CD4-positive, alpha-beta T cell treated with Interleukin-2 at 100 ng/mL for 4 hours (primary cell): ENCODE measurements at regions not wholly inside any gene's neighbourhood (a gene's known extent, or its start where the extent isn't known, plus 50 kb on each side); places are given as distances from the start of the nearest gene placed in this dataset.

ENCODE experiments used
- DNase-seq: peaks from one replicate; pipeline ENCODE4 v3.0.0-alpha.2; 2020; ENCODE audit warnings: low spot score

GRCh38 chr4:177109769-177110168, 199.9 kb upstream of the NEIL3 start:
- DNase-seq: no peak

- no peak for DNase-seq
Measured at GRCh38 chr4:177116161-177116560, 193.5 kb upstream of the NEIL3 start.

- no peak for DNase-seq
Measured at GRCh38 chr4:177117256-177117655, 192.4 kb upstream of the NEIL3 start.

GRCh38 chr4:177118596-177118995, 191.1 kb upstream of the NEIL3 start:
- no peak for DNase-seq

DNA sequence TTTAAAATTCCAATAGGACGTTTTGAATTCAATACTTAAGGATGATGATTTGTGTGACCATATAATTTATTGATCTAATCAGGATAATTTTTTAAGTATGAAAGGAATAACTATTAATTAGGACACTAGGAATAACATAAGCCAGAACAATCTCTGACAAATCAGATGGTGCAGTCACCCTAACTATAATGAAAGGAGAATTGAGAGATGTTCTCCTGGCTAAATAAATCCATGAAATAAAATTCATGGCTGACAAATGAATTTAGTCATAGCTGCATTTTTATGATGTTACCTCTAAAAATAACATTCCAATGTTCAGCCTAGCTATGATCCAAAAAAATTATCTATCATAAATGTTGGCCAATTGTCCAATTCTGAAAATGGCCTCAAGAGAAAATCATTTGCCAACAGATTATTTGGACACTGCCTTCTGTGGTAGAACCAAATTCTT, 190.6 kb upstream of the NEIL3 start:
- no peak for DNase-seq

DNA sequence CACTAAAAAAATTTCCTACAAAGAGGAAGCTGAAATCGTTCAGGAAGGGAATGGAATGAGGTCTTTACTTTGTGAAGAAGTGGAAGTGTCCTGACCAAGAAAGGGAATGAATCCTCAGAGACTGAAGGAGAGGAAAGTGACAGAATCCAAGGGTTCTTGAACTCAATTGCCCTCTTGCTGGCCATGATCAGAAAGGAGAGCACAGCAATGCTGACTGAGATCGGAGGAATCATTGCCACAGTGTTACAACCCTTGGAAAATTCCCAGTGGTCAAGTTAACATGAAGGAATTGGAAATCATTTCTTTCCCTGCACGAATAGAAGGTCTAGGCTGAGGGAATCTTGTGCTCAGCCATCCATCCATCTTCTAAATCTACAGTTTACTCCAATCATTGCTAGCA, 190.0 kb upstream of the NEIL3 start:
- DNase-seq: no peak

DNA sequence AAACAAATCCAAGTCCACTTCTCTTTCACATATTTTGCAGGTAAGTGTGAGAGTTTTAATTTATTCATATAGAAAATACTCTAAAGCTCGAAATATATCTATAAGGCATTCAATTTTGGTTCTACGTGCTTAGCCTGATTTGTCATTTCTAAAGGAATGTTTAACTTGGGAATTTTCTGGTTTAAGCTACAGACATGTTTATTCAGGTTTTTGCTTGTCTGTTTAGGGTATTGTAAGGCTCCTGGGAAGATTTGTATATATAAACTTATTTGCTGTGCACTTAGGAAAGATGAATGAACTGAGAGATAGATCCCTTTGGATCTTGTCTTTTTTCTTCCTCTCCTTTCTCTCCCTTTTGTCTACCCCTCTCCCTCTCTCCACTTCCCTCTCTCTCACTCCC, 185.9 kb upstream of the NEIL3 start:
- DNase-seq: no peak

DNA sequence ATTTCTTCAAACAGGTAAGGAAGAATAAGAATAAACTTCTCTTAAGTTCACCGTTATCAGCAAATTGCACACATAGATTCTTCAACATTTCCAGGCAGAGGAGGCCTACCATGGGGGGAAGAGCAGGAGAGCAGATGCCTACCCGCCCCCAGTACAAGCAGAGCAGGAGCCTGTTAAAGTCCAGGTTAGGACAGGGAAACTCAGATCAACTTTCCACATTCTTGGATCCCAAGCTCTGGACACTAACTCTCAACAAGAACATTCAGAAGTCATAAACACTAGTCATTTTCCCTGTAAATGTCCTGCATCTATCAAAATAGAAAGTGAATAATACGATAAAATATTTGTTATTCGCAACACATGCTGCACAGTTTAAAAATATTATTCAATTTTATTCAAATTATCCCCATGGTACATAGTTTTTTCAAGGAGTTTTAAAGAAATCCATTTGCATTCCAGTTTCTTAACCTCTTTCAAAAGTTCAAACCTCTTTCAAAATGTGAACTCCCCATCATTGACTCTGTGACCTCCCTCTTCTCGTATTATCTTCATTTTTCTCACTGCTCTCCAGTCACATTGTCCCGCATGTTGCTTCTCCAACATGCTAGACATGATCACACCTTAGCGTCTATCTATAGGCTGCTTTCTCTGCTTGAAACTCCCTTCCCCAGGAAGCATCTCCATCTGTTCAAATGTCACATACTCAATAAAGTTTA, 185.2 kb upstream of the NEIL3 start:
- DNase-seq: no peak

DNA sequence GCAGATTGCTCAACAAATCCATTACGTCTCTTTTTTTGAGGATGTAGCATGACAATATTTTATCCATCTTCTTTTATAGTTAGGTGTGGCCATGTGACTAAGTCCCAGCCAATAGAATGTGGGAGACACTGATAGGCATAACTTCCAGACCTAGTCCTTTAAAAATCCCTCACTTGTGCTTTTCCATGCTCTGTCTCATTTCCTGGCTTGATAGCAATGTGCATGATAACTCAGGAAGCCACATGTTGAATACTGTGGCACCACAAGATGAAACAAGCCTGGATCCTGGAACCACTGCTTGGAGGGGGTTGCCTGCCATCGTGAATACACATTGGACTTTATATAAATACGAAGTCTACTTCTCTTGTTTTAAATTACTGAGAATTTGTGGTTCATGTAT, 184.0 kb upstream of the NEIL3 start:
- no peak for DNase-seq

DNA sequence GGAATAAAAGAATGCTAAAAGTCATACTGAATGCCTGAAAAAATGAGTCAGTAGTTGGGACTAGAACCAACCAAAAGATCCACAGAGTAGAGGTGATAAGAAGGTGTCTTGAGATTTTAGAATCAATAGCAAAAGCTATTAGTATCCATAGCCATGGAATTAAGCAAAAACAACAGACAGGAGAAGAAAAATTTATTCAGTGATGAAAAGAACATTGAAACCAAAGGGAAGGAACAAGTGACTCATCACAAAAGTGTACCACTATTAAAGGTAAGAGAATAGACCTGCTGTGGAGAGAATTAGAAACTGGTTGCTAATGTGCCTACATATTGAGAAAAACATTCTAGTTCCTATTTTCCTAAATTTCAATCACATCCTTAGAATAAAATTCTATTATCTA, 182.0 kb upstream of the NEIL3 start:
- no peak for DNase-seq

DNA sequence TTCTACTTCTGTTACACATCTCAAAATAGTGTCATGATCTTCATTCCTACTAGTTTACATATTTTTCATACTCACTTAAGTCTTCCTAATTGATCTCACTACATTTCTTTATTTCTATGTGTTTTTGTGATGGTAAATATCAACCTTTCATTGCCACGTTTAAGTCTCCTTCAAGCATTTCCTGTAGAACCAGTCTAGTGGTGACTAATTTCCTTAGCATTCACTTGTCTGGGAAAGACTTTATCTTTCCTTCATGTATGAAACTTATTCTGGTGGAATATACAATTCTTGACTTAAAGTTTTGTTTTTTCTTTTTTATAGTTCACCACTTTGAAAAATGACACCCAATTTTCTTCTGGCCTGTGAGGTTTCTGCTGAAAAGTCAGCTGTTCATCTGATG, 181.4 kb upstream of the NEIL3 start:
- no peak for DNase-seq

- no peak for DNase-seq
Measured at GRCh38 chr4:177131736-177132135, 177.9 kb upstream of the NEIL3 start.

GRCh38 chr4:177147668-177148067, 162.0 kb upstream of the NEIL3 start:
- DNase-seq: no peak

DNA sequence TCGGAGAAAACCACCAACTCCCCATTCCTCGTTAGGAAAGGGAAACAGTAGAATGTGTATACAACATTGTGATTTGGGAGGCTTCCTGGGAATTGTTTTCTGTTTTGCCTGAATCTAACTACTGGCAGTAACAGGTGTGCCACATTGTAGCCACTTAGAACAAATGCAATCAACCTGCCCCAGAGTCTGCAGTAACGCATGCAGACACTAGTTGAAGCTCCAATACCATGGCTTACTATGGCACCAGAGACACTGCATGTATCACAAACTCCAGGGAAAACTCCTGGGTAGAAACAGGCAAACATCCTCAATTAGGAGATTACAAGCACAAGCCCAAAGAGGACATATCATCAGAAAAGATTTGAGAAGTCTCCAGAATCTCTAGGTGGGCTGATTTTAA, 154.2 kb upstream of the NEIL3 start:
- no peak for DNase-seq

DNA sequence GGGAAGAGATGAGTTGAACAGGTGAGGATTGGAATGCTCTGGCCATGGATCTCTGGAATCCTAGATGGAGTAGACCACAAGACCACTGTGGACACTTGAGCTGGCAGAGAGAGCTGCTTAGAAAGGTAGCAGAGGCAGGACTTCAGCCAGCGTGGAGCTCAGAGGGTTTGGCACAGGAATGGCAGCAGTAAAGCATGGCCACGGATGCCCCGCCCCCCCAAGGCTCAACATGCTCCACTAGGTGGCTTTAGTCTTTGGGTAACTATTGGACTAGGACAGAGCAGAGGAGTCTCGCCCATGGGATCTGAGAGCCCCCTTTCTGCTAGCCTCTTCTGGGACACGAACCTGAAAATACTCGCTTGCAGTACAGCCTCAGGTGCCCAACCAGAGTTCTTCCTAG, 150.1 kb upstream of the NEIL3 start:
- no peak for DNase-seq

- no peak for DNase-seq
Measured at GRCh38 chr4:177161781-177162180, 147.9 kb upstream of the NEIL3 start.

DNA sequence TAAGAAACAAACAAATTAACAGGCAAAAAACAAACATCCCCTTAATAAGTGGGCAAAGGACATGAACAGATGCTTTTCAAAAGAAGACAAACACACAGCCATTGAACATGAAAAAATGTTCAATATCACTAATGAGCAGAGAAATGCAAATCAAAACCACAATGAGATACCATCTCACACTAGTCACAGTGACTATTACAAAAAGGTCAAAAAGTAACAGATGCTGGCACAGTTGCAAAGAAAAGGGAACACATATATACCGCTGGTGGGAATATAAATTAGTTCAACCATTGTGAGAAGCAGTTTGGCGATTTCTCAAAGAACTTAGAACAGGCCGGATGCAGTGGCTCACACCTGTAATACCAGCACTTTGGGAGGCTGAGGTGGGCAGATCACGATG, 146.1 kb upstream of the NEIL3 start:
- DNase-seq: no peak

DNA sequence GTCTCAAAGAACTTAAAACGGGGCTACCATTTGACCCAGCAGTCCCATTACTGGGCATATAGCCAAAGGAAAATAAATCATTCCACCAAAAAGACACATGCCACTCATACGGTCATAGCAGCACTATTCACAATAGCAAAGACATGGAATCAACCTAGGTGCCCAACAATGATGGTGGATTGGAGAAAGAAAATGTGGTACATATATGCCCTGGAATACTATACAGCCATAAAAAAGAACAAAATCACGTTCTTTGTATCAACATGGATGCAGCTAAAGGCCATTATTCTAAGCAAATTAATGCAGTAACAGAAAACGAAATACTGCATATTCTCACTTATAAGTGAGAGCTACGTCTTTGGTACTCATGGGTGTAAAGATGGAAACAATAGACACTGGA, 138.1 kb upstream of the NEIL3 start:
- no peak for DNase-seq

DNA sequence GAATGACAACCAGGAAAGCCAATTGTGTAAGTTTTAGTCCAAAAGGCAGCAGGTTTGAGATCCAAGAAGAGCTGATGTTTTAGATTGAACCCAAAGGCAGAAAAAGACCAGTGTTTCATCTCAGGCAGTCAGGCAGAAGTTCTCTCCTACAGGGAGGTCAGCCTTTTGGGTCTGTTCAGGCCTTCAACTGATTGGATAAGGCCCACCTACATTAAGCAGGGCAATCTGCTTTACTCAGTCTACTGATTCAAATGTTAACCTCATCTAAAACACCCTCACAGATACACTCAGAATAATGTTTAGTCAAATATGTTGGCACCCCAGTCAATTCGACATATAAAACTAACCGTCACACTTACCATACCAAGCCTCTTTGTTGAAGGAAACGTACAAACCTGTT, 134.2 kb upstream of the NEIL3 start:
- DNase-seq: no peak

DNA sequence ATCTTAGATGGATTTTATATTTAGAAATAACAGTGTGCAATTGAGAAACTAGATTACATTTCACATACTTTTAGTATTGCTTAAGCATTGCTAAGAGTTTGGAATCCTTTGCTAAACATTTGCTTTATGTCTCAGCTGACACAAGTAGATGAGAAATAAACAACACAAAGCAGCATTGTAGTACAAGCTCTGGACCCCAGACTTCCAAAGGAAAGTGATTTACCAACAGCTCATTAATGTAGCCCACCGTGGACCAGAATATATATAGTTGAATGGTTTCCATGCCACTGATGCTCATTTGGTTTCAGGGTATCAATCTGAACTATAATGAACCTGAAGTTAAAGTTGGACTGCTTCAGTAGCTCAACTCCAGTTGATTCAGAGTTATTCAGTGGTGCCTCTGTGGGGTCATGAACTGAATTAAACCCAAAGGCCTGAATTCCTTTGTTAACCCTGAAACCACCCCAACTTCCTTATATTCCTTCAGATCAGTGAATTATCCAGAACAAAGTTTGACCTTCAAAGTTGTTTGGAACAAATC, 132.1 kb upstream of the NEIL3 start:
- DNase-seq: no peak

- DNase-seq: no peak
Measured at GRCh38 chr4:177178246-177178645, 131.4 kb upstream of the NEIL3 start.

GRCh38 chr4:177182166-177182565, 127.5 kb upstream of the NEIL3 start:
- DNase-seq: no peak

- DNase-seq: no peak
Measured at GRCh38 chr4:177182728-177183127, 126.9 kb upstream of the NEIL3 start.

- no peak for DNase-seq
Measured at GRCh38 chr4:177185151-177185550, 124.5 kb upstream of the NEIL3 start.
